SK-N-SH (cell line): ENCODE measurements at regions not wholly inside any gene's neighbourhood (a gene's known extent, or its start where the extent isn't known, plus 50 kb on each side); places are given as distances from the start of the nearest gene placed in this dataset.

Experiments
- CTCF ChIA-PET: fragments of 300-600, 350-600 bp; formaldehyde crosslinking; extraction: SDS; loops from one replicate; lab custom pipeline; 2021; lab: Yijun Ruan, JAX
- POLR2A ChIA-PET: fragments of 350-600 bp; sonication (Branson Sonifier 250); formaldehyde crosslinking; extraction: SDS; loops from one replicate; lab custom pipeline; 2020; ENCODE audit warnings: antibody characterized with exemption, inconsistent platforms; lab: Yijun Ruan, JAX
- DNase-seq: peaks from one replicate; pipeline ENCODE4 v3.0.0; 2012
- H2AFZ ChIP-seq: fragments of 200-600 bp; sonication (generic); 2 replicates; pipeline ENCODE4 v1.8.1; 2016; ENCODE audit warnings: antibody characterized with exemption, mild to moderate bottlenecking, low read depth
- H3F3A ChIP-seq: fragments of 200-600 bp; sonication (generic); replicated peaks from 2 replicates; pipeline ENCODE3; 2016; ENCODE audit warnings: antibody characterized with exemption, mild to moderate bottlenecking; ENCODE audit not compliant: insufficient read depth
- H3K27ac ChIP-seq, 2 experiments: fragments of 200-500 bp in 1 of 2; fragments of 200-600 bp in 1 of 2; sonication (Bioruptor generic) in 1 of 2; sonication (generic), shearing (Covaris generic) in 1 of 2; 2 replicates each; pipeline versions ENCODE4 v1.5.1 to v1.6.1; 2014 to 2016; ENCODE audit warnings: low read depth in 2 of 2, inconsistent platforms in 1 of 2, low read length in 1 of 2, mild to moderate bottlenecking in 1 of 2, mixed read lengths in 1 of 2
- H3K27me3 ChIP-seq: fragments of 200-600 bp; sonication (generic), shearing (Covaris generic); 2 replicates; pipeline ENCODE4 v1.6.1; 2016; ENCODE audit warnings: mixed run types; ENCODE audit not compliant: insufficient read depth
- H3K36me3 ChIP-seq, 2 experiments: fragments of 200-500 bp in 1 of 2; fragments of 200-600 bp in 1 of 2; sonication (Bioruptor generic) in 1 of 2; sonication (generic) in 1 of 2; replicated peaks in 1 of 2; 2 replicates each; pipeline versions ENCODE3 to v1.5.1; 2014 to 2016; ENCODE audit warnings: low read length in 1 of 2, mild to moderate bottlenecking in 1 of 2; ENCODE audit not compliant: insufficient read depth in 2 of 2, control insufficient read depth in 1 of 2
- H3K4me1 ChIP-seq, 2 experiments: fragments of 200-500 bp in 1 of 2; fragments of 200-600 bp in 1 of 2; sonication (Bioruptor generic) in 1 of 2; sonication (generic), shearing (Covaris generic) in 1 of 2; 2 replicates each; pipeline versions ENCODE4 v1.5.1 to v1.6.1; 2014 to 2016; ENCODE audit warnings: low read depth in 1 of 2, low read length in 1 of 2, mixed run types in 1 of 2; ENCODE audit not compliant: insufficient read depth in 2 of 2, control insufficient read depth in 1 of 2
- H3K4me2 ChIP-seq: fragments of 200-600 bp; sonication (generic), shearing (Covaris generic); 2 replicates; pipeline ENCODE4 v1.6.1; 2017; ENCODE audit warnings: mixed run types
- H3K4me3 ChIP-seq, 2 experiments: fragments of 200-500 bp in 1 of 2; fragments of 200-600 bp in 1 of 2; sonication (Bioruptor generic) in 1 of 2; sonication (generic), shearing (Covaris generic) in 1 of 2; 2 replicates each; pipeline versions ENCODE4 v1.5.1 to v1.8.1; 2014 to 2016; ENCODE audit warnings: low read depth in 2 of 2, inconsistent platforms in 1 of 2, low read length in 1 of 2, mild to moderate bottlenecking in 1 of 2, mixed read lengths in 1 of 2, moderate library complexity in 1 of 2
- H3K79me2 ChIP-seq: fragments of 200-600 bp; sonication (generic); 2 replicates; pipeline ENCODE4 v1.8.1; 2017; ENCODE audit warnings: mild to moderate bottlenecking; ENCODE audit not compliant: insufficient read depth
- H3K9ac ChIP-seq: fragments of 200-600 bp; sonication (generic); 2 replicates; pipeline ENCODE4 v1.6.1; 2017; ENCODE audit warnings: mixed run types
- H3K9me2 ChIP-seq: fragments of 200-600 bp; sonication (generic); 2 replicates; pipeline ENCODE4 v1.6.1; 2017; ENCODE audit warnings: mixed run types
- H3K9me3 ChIP-seq: fragments of 200-600 bp; sonication (generic); 2 replicates; pipeline ENCODE4 v1.6.1; 2017; ENCODE audit warnings: mixed run types, mild to moderate bottlenecking, moderate library complexity
- H4K20me1 ChIP-seq: fragments of 200-600 bp; sonication (generic); 2 replicates; pipeline ENCODE4 v1.6.1; 2017; ENCODE audit warnings: mild to moderate bottlenecking, mixed run types; ENCODE audit not compliant: insufficient read depth
- ELF1 ChIP-seq: IDR thresholded peaks from 2 replicates; pipeline ENCODE4 v1.4.0; 2012
- FOSL2 ChIP-seq: IDR thresholded peaks from 2 replicates; pipeline ENCODE4 v1.4.0; 2012; ENCODE audit warnings: low read depth, mild to moderate bottlenecking, moderate library complexity, borderline replicate concordance
- FOXJ3 ChIP-seq: sonication (generic); formaldehyde crosslinking; IDR thresholded peaks from 2 replicates; pipeline ENCODE4 v1.5.1; 2020; ENCODE audit warnings: mild to moderate bottlenecking, missing genetic modification reagents
- MEF2A ChIP-seq: IDR thresholded peaks from 2 replicates; pipeline ENCODE4 v1.4.0; 2012; ENCODE audit warnings: low read depth, borderline replicate concordance
- NRF1 ChIP-seq: IDR thresholded peaks from 2 replicates; pipeline ENCODE4 v1.6.1; 2012; ENCODE audit warnings: low read depth, mild to moderate bottlenecking, low read length
- RAD21 ChIP-seq: IDR thresholded peaks from 2 replicates; pipeline ENCODE4 v1.6.1; 2012; ENCODE audit warnings: mild to moderate bottlenecking, low read length
- RFX5 ChIP-seq: IDR thresholded peaks from 2 replicates; pipeline ENCODE4 v1.6.1; 2012; ENCODE audit warnings: mild to moderate bottlenecking, improper control_type of control experiment, low read length
- RXRA ChIP-seq: IDR thresholded peaks from 2 replicates; pipeline ENCODE4 v1.4.0; 2012; ENCODE audit warnings: low read depth, mild to moderate bottlenecking, borderline replicate concordance
- SMC3 ChIP-seq: IDR thresholded peaks from 2 replicates; pipeline ENCODE4 v1.6.1; 2012; ENCODE audit warnings: low read depth, low read length, improper control_type of control experiment
- TEAD4 ChIP-seq: IDR thresholded peaks from 2 replicates; pipeline ENCODE4 v1.4.0; 2012; ENCODE audit warnings: mild to moderate bottlenecking, borderline replicate concordance; ENCODE audit not compliant: insufficient read depth
- YY1 ChIP-seq: IDR thresholded peaks from 2 replicates; pipeline ENCODE4 v1.4.0; 2012; ENCODE audit warnings: low read depth, mild to moderate bottlenecking
- TF ChIP-seq, protein P1 (sequence below): IDR thresholded peaks from 2 replicates; pipeline ENCODE4 v1.4.0; 2012; ENCODE audit warnings: low read depth, borderline replicate concordance
- TF ChIP-seq, protein P2 (sequence below): fragments of 150-350 bp; IDR thresholded peaks from 2 replicates; pipeline ENCODE4 v1.6.1; 2017; ENCODE audit warnings: antibody characterized with exemption, low read length, low read depth, borderline replicate concordance
- TF ChIP-seq, protein P3 (sequence below): IDR thresholded peaks from 2 replicates; pipeline ENCODE4 v1.4.0; 2012; ENCODE audit warnings: low read depth
- TF ChIP-seq, protein P4 (sequence below): fragments of 150-350 bp; IDR thresholded peaks from 2 replicates; pipeline ENCODE4 v1.6.1; 2016; ENCODE audit warnings: mild to moderate bottlenecking, low read depth, low read length
- TF ChIP-seq, protein P5 (sequence below): IDR thresholded peaks from 2 replicates; pipeline ENCODE4; 2012

DNA sequence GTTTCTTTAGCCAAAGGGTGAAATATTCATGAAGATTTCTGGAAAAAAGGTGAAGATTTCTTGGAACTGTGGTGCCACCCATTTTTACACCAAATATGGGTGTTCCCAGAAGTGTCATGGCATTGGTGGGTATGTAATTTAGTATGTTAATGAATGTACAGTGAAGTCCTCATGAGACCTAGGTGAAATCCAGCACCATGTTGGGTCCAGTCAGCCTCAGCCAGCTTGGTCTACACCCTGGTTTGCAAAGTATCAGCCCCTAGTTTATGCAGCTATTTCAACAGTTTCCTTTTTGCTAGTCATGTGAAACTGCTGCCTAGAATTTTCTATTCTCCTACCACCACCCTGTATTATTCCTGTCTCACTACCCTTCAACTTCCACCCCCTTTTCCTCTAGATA is 63.1 kb upstream of the CXADR start:
- Histone ChIP-seq H4K20me1 (no peaks in the 10 kb centered on the region), H3K36me3 (no peaks in the 10 kb centered on the region), H3K9ac (no peak overlapping the region), H3K79me2 (no peaks in the 10 kb centered on the region), H3F3A (peaks cover 9% of the 10 kb centered on the region), H3K9me3 (no peaks in the 10 kb centered on the region), H3K27ac (no peak overlapping the region), H3K9me2 (no peaks in the 10 kb centered on the region), H3K27me3 (no peaks in the 10 kb centered on the region), H3K4me1 (no peaks in the 10 kb centered on the region), H3K4me3 (no peak overlapping the region), H2AFZ (no peak overlapping the region), H3K4me2 (no peak overlapping the region)
- CTCF ChIA-PET = interaction anchor here (1.0 to 2.1 kb wide), 2 partner anchors 12 to 28 kb away, joined by 3 to 6 read pairs; no protein-coding TSS in a partner anchor
- POLR2A ChIA-PET = no interaction called here
- no peak for DNase-seq
- TF ChIP-seq NRF1 (no peak), RFX5 (no peak), SMC3 (no peak), FOSL2 (no peak), ELF1 (no peak), FOXJ3 (CRISPR knock-in tag) (no peak), RXRA (no peak), TEAD4 (no peak), RAD21 (no peak), MEF2A (no peak), YY1 (no peak)
- TF ChIP-seq, protein P1, sequence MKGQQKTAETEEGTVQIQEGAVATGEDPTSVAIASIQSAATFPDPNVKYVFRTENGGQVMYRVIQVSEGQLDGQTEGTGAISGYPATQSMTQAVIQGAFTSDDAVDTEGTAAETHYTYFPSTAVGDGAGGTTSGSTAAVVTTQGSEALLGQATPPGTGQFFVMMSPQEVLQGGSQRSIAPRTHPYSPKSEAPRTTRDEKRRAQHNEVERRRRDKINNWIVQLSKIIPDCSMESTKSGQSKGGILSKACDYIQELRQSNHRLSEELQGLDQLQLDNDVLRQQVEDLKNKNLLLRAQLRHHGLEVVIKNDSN = no peak
- TF ChIP-seq, protein P2, sequence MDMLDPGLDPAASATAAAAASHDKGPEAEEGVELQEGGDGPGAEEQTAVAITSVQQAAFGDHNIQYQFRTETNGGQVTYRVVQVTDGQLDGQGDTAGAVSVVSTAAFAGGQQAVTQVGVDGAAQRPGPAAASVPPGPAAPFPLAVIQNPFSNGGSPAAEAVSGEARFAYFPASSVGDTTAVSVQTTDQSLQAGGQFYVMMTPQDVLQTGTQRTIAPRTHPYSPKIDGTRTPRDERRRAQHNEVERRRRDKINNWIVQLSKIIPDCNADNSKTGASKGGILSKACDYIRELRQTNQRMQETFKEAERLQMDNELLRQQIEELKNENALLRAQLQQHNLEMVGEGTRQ = no peak
- TF ChIP-seq, protein P3, sequence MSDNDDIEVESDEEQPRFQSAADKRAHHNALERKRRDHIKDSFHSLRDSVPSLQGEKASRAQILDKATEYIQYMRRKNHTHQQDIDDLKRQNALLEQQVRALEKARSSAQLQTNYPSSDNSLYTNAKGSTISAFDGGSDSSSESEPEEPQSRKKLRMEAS = no peak
- TF ChIP-seq, protein P4, sequence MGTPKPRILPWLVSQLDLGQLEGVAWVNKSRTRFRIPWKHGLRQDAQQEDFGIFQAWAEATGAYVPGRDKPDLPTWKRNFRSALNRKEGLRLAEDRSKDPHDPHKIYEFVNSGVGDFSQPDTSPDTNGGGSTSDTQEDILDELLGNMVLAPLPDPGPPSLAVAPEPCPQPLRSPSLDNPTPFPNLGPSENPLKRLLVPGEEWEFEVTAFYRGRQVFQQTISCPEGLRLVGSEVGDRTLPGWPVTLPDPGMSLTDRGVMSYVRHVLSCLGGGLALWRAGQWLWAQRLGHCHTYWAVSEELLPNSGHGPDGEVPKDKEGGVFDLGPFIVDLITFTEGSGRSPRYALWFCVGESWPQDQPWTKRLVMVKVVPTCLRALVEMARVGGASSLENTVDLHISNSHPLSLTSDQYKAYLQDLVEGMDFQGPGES = no peak
- TF ChIP-seq, protein P5, sequence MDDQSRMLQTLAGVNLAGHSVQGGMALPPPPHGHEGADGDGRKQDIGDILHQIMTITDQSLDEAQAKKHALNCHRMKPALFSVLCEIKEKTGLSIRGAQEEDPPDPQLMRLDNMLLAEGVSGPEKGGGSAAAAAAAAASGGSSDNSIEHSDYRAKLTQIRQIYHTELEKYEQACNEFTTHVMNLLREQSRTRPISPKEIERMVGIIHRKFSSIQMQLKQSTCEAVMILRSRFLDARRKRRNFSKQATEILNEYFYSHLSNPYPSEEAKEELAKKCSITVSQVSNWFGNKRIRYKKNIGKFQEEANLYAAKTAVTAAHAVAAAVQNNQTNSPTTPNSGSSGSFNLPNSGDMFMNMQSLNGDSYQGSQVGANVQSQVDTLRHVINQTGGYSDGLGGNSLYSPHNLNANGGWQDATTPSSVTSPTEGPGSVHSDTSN = no peak
